ENCODE measurements at regions not wholly inside any gene's neighbourhood (a gene's known extent, or its start where the extent isn't known, plus 50 kb on each side); places are given as distances from the start of the nearest gene placed in this dataset.

DNA sequence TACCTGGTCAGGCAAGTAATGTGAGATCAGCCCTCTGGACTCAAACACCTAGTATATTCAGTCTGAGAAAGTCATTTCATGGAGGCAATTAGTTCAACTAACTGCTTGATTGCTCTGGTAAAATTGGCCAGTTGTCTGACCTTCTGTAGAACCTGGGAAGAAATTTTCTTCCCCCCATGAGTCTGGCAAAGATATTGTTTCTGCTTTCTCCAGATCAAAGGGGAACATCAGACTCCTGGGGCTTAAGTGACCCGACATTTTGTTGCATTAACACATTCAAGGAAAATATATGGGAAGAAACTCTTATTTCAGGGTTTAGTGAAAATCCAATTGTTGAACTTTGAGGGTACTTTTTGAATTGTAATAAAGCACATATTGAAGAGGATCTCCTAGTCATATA lies 375.1 kb downstream of the SUCLG1 start:
- ATAC-seq (no peak), DNase-seq (ENCODE audit: extremely low read depth in 1 of 4, low spot score in 3 of 4) (no peak), FAIRE-seq (no peak)
- Histone ChIP-seq H3K4me1 (replicated peaks in 1 of 2; ENCODE audit: control insufficient read depth in 2 of 2, insufficient read depth in 2 of 2, low read length in 2 of 2) (no peaks in the 10 kb centered on the region), H3K9me3 (replicated peaks; ENCODE audit: control insufficient read depth, insufficient read depth, low read depth, low read length) (no peaks in the 10 kb centered on the region), H4K20me1 (replicated peaks; ENCODE audit: control insufficient read depth, insufficient read depth, low read length) (no peaks in the 10 kb centered on the region), H3K9me1 (ENCODE audit: control insufficient read depth, insufficient read depth, low read length) (no peaks in the 10 kb centered on the region), H3K36me3 (ENCODE audit: control insufficient read depth, insufficient read depth, low read length) (no peaks in the 10 kb centered on the region), H3K79me2 (ENCODE audit: control insufficient read depth, insufficient read depth, low read length) (no peaks in the 10 kb centered on the region), H3K9ac (ENCODE audit: insufficient read depth in 1 of 2, low read depth in 2 of 2, low read length in 2 of 2) (no peak overlapping the region), H2AFZ (ENCODE audit: low read depth, low read length) (no peak overlapping the region), H3K27me3 (ENCODE audit: control insufficient read depth in 2 of 2, insufficient read depth in 2 of 2, low read length in 2 of 2) (no peaks in the 10 kb centered on the region; a peak in 2 of 5 replicates), H3K27ac (ENCODE audit: extremely low read depth, low read depth, low read length) (no peak overlapping the region), H3K4me2 (ENCODE audit: insufficient read depth, low read length) (no peak overlapping the region), H3K4me3 (no peak overlapping the region)
- in situ Hi-C loops (cut with MboI), result no loop called here
- CTCF ChIA-PET (ENCODE audit: low intra/inter-chr PET ratio), result no interaction called here
- TF ChIP-seq ZNF253 (CRISPR knock-in tag; conservative IDR thresholded peaks at IDR 0.05), result no peak
- no peak for TF ChIP-seq NCOA6 (IDR thresholded peaks at IDR 0.05)
- no peak for TF ChIP-seq E2F6 (IDR thresholded peaks at IDR 0.05; ENCODE audit: borderline replicate concordance in 1 of 2, extremely low read depth in 1 of 2, insufficient read depth in 1 of 2, insufficient read length in 1 of 2, low read depth in 1 of 2, low read length in 1 of 2, poor library complexity in 1 of 2, severe bottlenecking in 1 of 2)
- TF ChIP-seq NFE2L1 (tag; IDR thresholded peaks at IDR 0.05; ENCODE audit: borderline replicate concordance, low read depth), result no peak
- no TSS peak for BruUV-seq (replicated peaks)
- POLR2A ChIA-PET, result no interaction called here
- intact Hi-C loops (cut with micrococcal nuclease), result no loop called here
- 0% methylated on average over 1 of the region's 1 CpG for WGBS (ENCODE audit: insufficient coverage, low coverage, missing lambda C conversion rate)

GRCh38 chr2:84078471-84078870 lies 380.6 kb downstream of the SUCLG1 start:
- BruUV-seq (replicated peaks), result no TSS peak
- whole genome bisulfite sequencing (ENCODE audit: insufficient coverage, low coverage, missing lambda C conversion rate), result 0% methylated on average over 3 of the region's 3 CpGs
- no peak overlapping the region for H3K4me3 ChIP-seq
- intact Hi-C loops (cut with micrococcal nuclease) (loop anchor here (5.0 kb wide), 2 partner anchors 201 to 224 kb away; no protein-coding TSS in a partner anchor), in situ Hi-C loops (cut with MboI) (loop anchor here (10.0 kb wide), 1 partner anchor 264 kb away; no protein-coding TSS in a partner anchor)
- DNase-seq (ENCODE audit: extremely low read depth in 1 of 4, low spot score in 3 of 4) (no peak), FAIRE-seq (no peak), ATAC-seq (no peak)
- no peaks in the 10 kb centered on the region for H3K36me3 ChIP-seq (ENCODE audit: control insufficient read depth, insufficient read depth, low read length)
- no peak for TF ChIP-seq SP2 (IDR thresholded peaks at IDR 0.05; ENCODE audit: extremely low read depth, low read depth, low read length, poor library complexity, severe bottlenecking)
- no peak overlapping the region for H3K4me2 ChIP-seq (ENCODE audit: insufficient read depth, low read length)
- H3K27me3 ChIP-seq (ENCODE audit: control insufficient read depth in 2 of 2, insufficient read depth in 2 of 2, low read length in 2 of 2), result no peaks in the 10 kb centered on the region; a peak in 2 of 5 replicates
- H3K9ac ChIP-seq (ENCODE audit: insufficient read depth in 1 of 2, low read depth in 2 of 2, low read length in 2 of 2), result no peak overlapping the region
- H3K9me1 ChIP-seq (ENCODE audit: control insufficient read depth, insufficient read depth, low read length), result no peaks in the 10 kb centered on the region
- ChIA-PET POLR2A (no interaction called here), CTCF (ENCODE audit: low intra/inter-chr PET ratio) (no interaction called here)
- no peaks in the 10 kb centered on the region; the same call in 1 of the 2 replicates for H3K9me3 ChIP-seq (replicated peaks; ENCODE audit: control insufficient read depth, insufficient read depth, low read depth, low read length)
- H4K20me1 ChIP-seq (replicated peaks; ENCODE audit: control insufficient read depth, insufficient read depth, low read length), result no peaks in the 10 kb centered on the region
- H2AFZ ChIP-seq (ENCODE audit: low read depth, low read length), result no peak overlapping the region
- H3K27ac ChIP-seq (ENCODE audit: extremely low read depth, low read depth, low read length), result no peak overlapping the region
- no peaks in the 10 kb centered on the region for H3K4me1 ChIP-seq (replicated peaks in 1 of 2; ENCODE audit: control insufficient read depth in 2 of 2, insufficient read depth in 2 of 2, low read length in 2 of 2)
- no peaks in the 10 kb centered on the region for H3K79me2 ChIP-seq (ENCODE audit: control insufficient read depth, insufficient read depth, low read length)
